HG03139 (cell line): ENCODE measurements at regions not wholly inside any gene's neighbourhood (a gene's known extent, or its start where the extent isn't known, plus 50 kb on each side); places are given as distances from the start of the nearest gene placed in this dataset.
"Not testable (repeated sequence)": the region's sequence is repeated elsewhere in the genome, so short reads cannot be mapped to it uniquely, and the experiment has no call there.

Experiments used
- ATAC-seq: cut with Tn5 transposase; IDR thresholded peaks from one replicate; pipeline ENCODE4 v1.9.1; 2021; ENCODE audit not compliant: unreplicated experiment

- no peak for ATAC-seq
Measured at GRCh38 chr15:98315971-98316370, 332.4 kb upstream of the IGF1R start.

- ATAC-seq = no peak
Measured at GRCh38 chr15:98321896-98322295, 326.4 kb upstream of the IGF1R start.

GRCh38 chr15:98322581-98322980 lies 325.8 kb upstream of the IGF1R start:
- ATAC-seq = no peak

- ATAC-seq = no peak
Measured at GRCh38 chr15:98324341-98324970, 323.9 kb upstream of the IGF1R start.

GRCh38 chr15:98326804-98327203 lies 321.5 kb upstream of the IGF1R start:
- ATAC-seq = no peak

- ATAC-seq = no peak
Measured at GRCh38 chr15:98330258-98330657, 318.1 kb upstream of the IGF1R start.

- ATAC-seq = no peak
Measured at GRCh38 chr15:98330692-98331435, 317.5 kb upstream of the IGF1R start.

- no peak for ATAC-seq
Measured at GRCh38 chr15:98331676-98332075, 316.7 kb upstream of the IGF1R start.

- ATAC-seq = no peak
Measured at GRCh38 chr15:98333251-98333650, 315.1 kb upstream of the IGF1R start.

- ATAC-seq = no peak
Measured at GRCh38 chr15:98342911-98343310, 305.4 kb upstream of the IGF1R start.

- ATAC-seq = no peak
Measured at GRCh38 chr15:98344591-98344990, 303.7 kb upstream of the IGF1R start.

GRCh38 chr15:98347001-98347400 lies 301.3 kb upstream of the IGF1R start:
- no peak for ATAC-seq

- ATAC-seq = no peak
Measured at GRCh38 chr15:98347866-98348265, 300.5 kb upstream of the IGF1R start.

GRCh38 chr15:98350276-98350675 lies 298.1 kb upstream of the IGF1R start:
- no peak for ATAC-seq

- not testable (repeated sequence) for ATAC-seq
Measured at GRCh38 chr15:98358274-98358673, 290.1 kb upstream of the IGF1R start.

GRCh38 chr15:98358971-98359370 lies 289.4 kb upstream of the IGF1R start:
- no peak for ATAC-seq

GRCh38 chr15:98363416-98363815 lies 284.9 kb upstream of the IGF1R start:
- ATAC-seq = no peak

GRCh38 chr15:98363955-98364354 lies 284.4 kb upstream of the IGF1R start:
- no peak for ATAC-seq

GRCh38 chr15:98369081-98369716 lies 279.1 kb upstream of the IGF1R start:
- ATAC-seq = no peak

- no peak for ATAC-seq
Measured at GRCh38 chr15:98375513-98376340, 272.6 kb upstream of the IGF1R start.

- no peak for ATAC-seq
Measured at GRCh38 chr15:98380721-98381120, 267.6 kb upstream of the IGF1R start.
